Neural progenitor cell (in vitro differentiated cells): ENCODE measurements at regions not wholly inside any gene's neighbourhood (a gene's known extent, or its start where the extent isn't known, plus 50 kb on each side); places are given as distances from the start of the nearest gene placed in this dataset.

Experiments
- DNase-seq: peaks from one replicate; pipeline ENCODE4 v3.0.0-alpha.2; 2016; ENCODE audit warnings: low spot score
- H2AFZ ChIP-seq: fragments of 200-600 bp; sonication (generic); replicated peaks from 2 replicates; pipeline ENCODE4 v1.6.1; 2016; ENCODE audit warnings: antibody characterized with exemption
- H3F3A ChIP-seq: fragments of 200-600 bp; sonication (generic); 2 replicates; pipeline ENCODE4 v1.6.1; 2016; ENCODE audit warnings: antibody characterized with exemption, low read depth
- H3K27ac ChIP-seq: fragments of 200-600 bp; sonication (generic); 2 replicates; pipeline ENCODE4 v1.5.1; 2016; ENCODE audit warnings: mild to moderate bottlenecking
- H3K27me3 ChIP-seq: fragments of 200-600 bp; sonication (generic); 2 replicates; pipeline ENCODE4 v1.6.1; 2016; ENCODE audit warnings: mild to moderate bottlenecking, moderate library complexity
- H3K36me3 ChIP-seq: fragments of 200-600 bp; sonication (generic); 2 replicates; pipeline ENCODE4 v1.5.1; 2016
- H3K4me1 ChIP-seq: fragments of 200-600 bp; sonication (generic); 2 replicates; pipeline ENCODE4 v1.6.1; 2016; ENCODE audit warnings: mixed run types
- H3K4me2 ChIP-seq: fragments of 200-600 bp; sonication (generic); 2 replicates; pipeline ENCODE4 v1.6.1; 2016
- H3K4me3 ChIP-seq: fragments of 200-600 bp; sonication (generic); 2 replicates; pipeline ENCODE4 v1.5.1; 2016
- H3K79me2 ChIP-seq: fragments of 200-600 bp; sonication (generic); 2 replicates; pipeline ENCODE4 v1.6.1; 2016; ENCODE audit warnings: low read depth
- H3K9ac ChIP-seq: fragments of 200-600 bp; sonication (generic); 2 replicates; pipeline ENCODE4 v1.6.1; 2016
- H3K9me3 ChIP-seq: fragments of 200-600 bp; sonication (generic); 2 replicates; pipeline ENCODE4 v1.5.1; 2016; ENCODE audit warnings: low read depth
- H4K20me1 ChIP-seq: fragments of 200-600 bp; sonication (generic); 2 replicates; pipeline ENCODE4 v1.6.1; 2016; ENCODE audit warnings: low read depth
- H3K27ac Mint-ChIP-seq: 3 replicates; pipeline ENCODE4 v1.8.0; 2021; ENCODE audit warnings: mixed read lengths
- H3K27me3 Mint-ChIP-seq: 2 replicates; pipeline ENCODE4 v1.8.0; 2022; ENCODE audit warnings: low read depth, mild to moderate bottlenecking, inconsistent platforms, moderate library complexity, mixed read lengths; ENCODE audit not compliant: insufficient read depth
- H3K36me3 Mint-ChIP-seq: 3 replicates; pipeline ENCODE4 v1.8.0; 2021; ENCODE audit warnings: mixed read lengths
- H3K4me1 Mint-ChIP-seq: 3 replicates; pipeline ENCODE4 v1.8.0; 2021; ENCODE audit warnings: mixed read lengths
- H3K4me3 Mint-ChIP-seq: 3 replicates; pipeline ENCODE4 v1.8.0; 2021; ENCODE audit warnings: mild to moderate bottlenecking, moderate library complexity, mixed read lengths
- H3K9me3 Mint-ChIP-seq: 3 replicates; pipeline ENCODE4 v1.8.0; 2020; ENCODE audit warnings: mixed read lengths
- EZH2 ChIP-seq: fragments of 200-600 bp; sonication (generic); IDR thresholded peaks from 2 replicates; pipeline ENCODE4 v1.6.1; 2017; ENCODE audit warnings: antibody characterized with exemption, mild to moderate bottlenecking, moderate library complexity
- EZH2phosphoT487 ChIP-seq: fragments of 200-600 bp; sonication (generic); IDR thresholded peaks from 2 replicates; pipeline ENCODE4 v1.6.1; 2017; ENCODE audit warnings: antibody characterized with exemption
- TF ChIP-seq, protein P1 (sequence below): fragments of 200-600 bp; sonication (generic); IDR thresholded peaks from 2 replicates; pipeline ENCODE4 v1.5.1; 2017; ENCODE audit warnings: antibody characterized with exemption, mild to moderate bottlenecking

DNA sequence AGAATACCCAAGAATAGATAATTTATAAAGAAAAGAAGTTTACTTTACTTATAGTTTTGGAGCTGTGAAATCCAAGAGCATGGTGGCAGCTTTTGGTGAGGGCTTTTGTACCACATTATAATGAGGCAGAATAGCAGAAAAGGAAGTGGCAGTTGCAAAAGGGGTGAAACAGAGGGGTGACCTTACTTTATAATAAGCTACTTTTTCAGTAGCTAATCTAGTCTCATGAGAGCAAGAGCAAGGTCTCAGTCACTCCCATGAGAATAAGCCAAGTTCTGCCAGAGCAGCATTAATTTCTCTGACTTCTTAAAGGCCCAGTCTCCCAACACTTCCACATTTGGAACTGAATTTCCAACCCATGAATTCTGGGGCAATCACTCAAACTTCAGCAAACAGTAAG is 502.0 kb downstream of the GBA3 start:
- Mint-ChIP-seq H3K36me3 (no peaks in the 10 kb centered on the region), H3K27ac (no peak overlapping the region), H3K4me1 (peaks cover 13% of the 10 kb centered on the region), H3K27me3 (no peaks in the 10 kb centered on the region), H3K9me3 (peaks cover 14% of the 10 kb centered on the region), H3K4me3 (no peak overlapping the region)
- Histone ChIP-seq H4K20me1 (no peaks in the 10 kb centered on the region), H3K36me3 (no peaks in the 10 kb centered on the region), H3K9ac (no peak overlapping the region), H3K4me1 (no peaks in the 10 kb centered on the region), H3K27me3 (no peaks in the 10 kb centered on the region), H3K79me2 (no peaks in the 10 kb centered on the region), H2AFZ (no peak overlapping the region), H3K9me3 (no peaks in the 10 kb centered on the region), H3K4me2 (no peak overlapping the region), H3K4me3 (no peak overlapping the region), H3K27ac (no peak overlapping the region), H3F3A (no peaks in the 10 kb centered on the region)
- TF ChIP-seq EZH2: no peak
- TF ChIP-seq EZH2phosphoT487: no peak
- TF ChIP-seq, protein P1, sequence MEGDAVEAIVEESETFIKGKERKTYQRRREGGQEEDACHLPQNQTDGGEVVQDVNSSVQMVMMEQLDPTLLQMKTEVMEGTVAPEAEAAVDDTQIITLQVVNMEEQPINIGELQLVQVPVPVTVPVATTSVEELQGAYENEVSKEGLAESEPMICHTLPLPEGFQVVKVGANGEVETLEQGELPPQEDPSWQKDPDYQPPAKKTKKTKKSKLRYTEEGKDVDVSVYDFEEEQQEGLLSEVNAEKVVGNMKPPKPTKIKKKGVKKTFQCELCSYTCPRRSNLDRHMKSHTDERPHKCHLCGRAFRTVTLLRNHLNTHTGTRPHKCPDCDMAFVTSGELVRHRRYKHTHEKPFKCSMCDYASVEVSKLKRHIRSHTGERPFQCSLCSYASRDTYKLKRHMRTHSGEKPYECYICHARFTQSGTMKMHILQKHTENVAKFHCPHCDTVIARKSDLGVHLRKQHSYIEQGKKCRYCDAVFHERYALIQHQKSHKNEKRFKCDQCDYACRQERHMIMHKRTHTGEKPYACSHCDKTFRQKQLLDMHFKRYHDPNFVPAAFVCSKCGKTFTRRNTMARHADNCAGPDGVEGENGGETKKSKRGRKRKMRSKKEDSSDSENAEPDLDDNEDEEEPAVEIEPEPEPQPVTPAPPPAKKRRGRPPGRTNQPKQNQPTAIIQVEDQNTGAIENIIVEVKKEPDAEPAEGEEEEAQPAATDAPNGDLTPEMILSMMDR: no peak
- DNase-seq: no peak

DNA sequence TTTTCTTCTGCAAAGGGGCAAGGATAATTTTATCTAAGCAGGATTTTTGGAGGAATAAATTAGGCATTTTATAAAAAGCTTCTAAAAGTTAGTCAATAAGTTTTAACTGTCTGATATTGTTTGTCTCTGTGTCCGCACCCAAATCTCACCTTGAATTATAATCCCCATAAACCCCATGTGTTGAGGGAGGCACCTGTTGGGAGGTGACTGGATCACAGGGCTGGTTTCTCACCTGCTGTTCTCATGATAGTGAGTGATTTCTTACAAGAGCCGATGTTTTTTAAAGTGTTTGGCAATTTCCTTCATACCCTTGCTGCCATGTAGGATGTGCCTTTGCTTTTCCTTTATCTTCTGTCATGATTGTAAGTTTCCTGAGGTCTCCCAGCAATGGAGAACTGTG is 481.4 kb downstream of the GBA3 start:
- Histone ChIP-seq H3K4me3 (no peak overlapping the region), H3K79me2 (no peaks in the 10 kb centered on the region), H2AFZ (no peak overlapping the region), H3K9ac (no peak overlapping the region), H3K9me3 (no peaks in the 10 kb centered on the region), H4K20me1 (no peaks in the 10 kb centered on the region), H3F3A (no peaks in the 10 kb centered on the region), H3K27ac (no peak overlapping the region), H3K27me3 (no peaks in the 10 kb centered on the region), H3K4me2 (no peak overlapping the region), H3K4me1 (peaks cover 3% of the 10 kb centered on the region), H3K36me3 (no peaks in the 10 kb centered on the region)
- H3K9me3 Mint-ChIP-seq: peaks cover 37% of the 10 kb centered on the region
- H3K4me3 Mint-ChIP-seq: no peak overlapping the region
- peaks cover 2% of the 10 kb centered on the region for H3K27me3 Mint-ChIP-seq
- peaks cover 5% of the 10 kb centered on the region for H3K36me3 Mint-ChIP-seq
- TF ChIP-seq EZH2 (no peak), EZH2phosphoT487 (no peak)
- TF ChIP-seq, protein P1: no peak
- no peak overlapping the region for H3K27ac Mint-ChIP-seq
- H3K4me1 Mint-ChIP-seq: peaks cover 12% of the 10 kb centered on the region
- DNase-seq: no peak

DNA sequence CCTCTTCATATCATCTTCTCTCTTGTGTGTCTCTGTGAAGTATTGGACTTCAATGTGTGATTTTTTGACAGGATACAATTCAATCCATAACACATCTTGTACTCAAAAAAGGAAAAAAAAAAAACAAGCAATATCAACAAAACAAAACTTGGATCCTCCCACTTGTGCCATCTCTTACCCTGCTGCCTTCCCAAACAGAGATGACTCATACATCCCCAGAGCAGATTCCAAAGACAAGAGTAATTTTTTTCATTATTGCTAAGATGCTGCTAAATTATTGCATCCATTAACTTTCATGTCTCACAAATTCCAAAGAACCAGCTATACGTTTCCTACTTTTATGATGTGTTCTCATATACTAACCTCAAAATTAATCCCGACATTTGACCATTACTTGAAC is 479.2 kb downstream of the GBA3 start:
- no peaks in the 10 kb centered on the region for H3K36me3 ChIP-seq
- H3K27ac ChIP-seq: no peak overlapping the region
- no peak overlapping the region for H3K9ac ChIP-seq
- no peaks in the 10 kb centered on the region for H3K79me2 ChIP-seq
- Mint-ChIP-seq H3K27me3 (peaks cover 2% of the 10 kb centered on the region), H3K9me3 (peaks cover 20% of the 10 kb centered on the region), H3K27ac (peak overlapping the region; percentile 35), H3K4me1 (peaks cover 17% of the 10 kb centered on the region), H3K36me3 (peaks cover 6% of the 10 kb centered on the region), H3K4me3 (no peak overlapping the region)
- H4K20me1 ChIP-seq: no peaks in the 10 kb centered on the region
- H3K9me3 ChIP-seq: no peaks in the 10 kb centered on the region
- no peaks in the 10 kb centered on the region for H3K27me3 ChIP-seq
- TF ChIP-seq EZH2phosphoT487: no peak
- TF ChIP-seq EZH2: no peak
- TF ChIP-seq, protein P1: no peak
- no peaks in the 10 kb centered on the region for H3F3A ChIP-seq
- no peak overlapping the region for H2AFZ ChIP-seq
- no peak for DNase-seq
- H3K4me2 ChIP-seq: no peak overlapping the region
- H3K4me3 ChIP-seq: no peak overlapping the region
- peaks cover 7% of the 10 kb centered on the region for H3K4me1 ChIP-seq
